SU-DHL-6 (cell line): ENCODE measurements at regions not wholly inside any gene's neighbourhood (a gene's known extent, or its start where the extent isn't known, plus 50 kb on each side); places are given as distances from the start of the nearest gene placed in this dataset.

ENCODE experiments used
- CTCF ChIP-seq: fragments of 200-600 bp; sonication (generic); IDR thresholded peaks from one replicate; pipeline ENCODE4 v1.5.1; 2017; ENCODE audit warnings: antibody characterized with exemption, mild to moderate bottlenecking, low read length, moderate library complexity; ENCODE audit not compliant: insufficient read depth, poor library complexity, severe bottlenecking
- EZH2phosphoT487 ChIP-seq: fragments of 200-600 bp; sonication (generic), shearing (Covaris generic); conservative IDR thresholded peaks from 2 replicates; pipeline ENCODE4 v1.6.1; 2018; ENCODE audit warnings: mild to moderate bottlenecking, antibody characterized with exemption, low read length, moderate library complexity, mixed read lengths

DNA sequence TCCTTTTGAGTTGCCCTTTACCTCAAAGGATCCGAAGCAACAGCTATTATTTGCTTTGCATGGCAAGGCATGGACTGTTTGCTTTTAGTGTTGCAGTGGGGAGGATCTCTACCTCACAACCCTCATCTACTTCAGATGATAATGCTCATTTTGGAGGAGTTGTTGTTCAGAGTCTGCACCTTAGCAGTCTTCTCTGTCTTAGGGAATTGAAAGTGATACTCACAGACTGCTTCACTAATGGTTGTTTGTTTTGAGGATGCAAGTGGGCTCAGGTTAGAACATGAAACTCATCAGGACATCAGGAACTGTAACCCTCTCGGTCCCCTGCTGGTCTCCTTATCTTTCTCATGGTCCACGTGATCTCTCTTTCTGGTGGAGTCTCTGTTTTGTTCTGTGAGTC is 172.9 kb upstream of the ANKH start:
- TF ChIP-seq EZH2phosphoT487 (no peak), CTCF (no peak)
